H9 (cell line): ENCODE measurements at regions not wholly inside any gene's neighbourhood (a gene's known extent, or its start where the extent isn't known, plus 50 kb on each side); places are given as distances from the start of the nearest gene placed in this dataset.

Source experiments
- DNase-seq: peaks from one replicate; pipeline ENCODE4 v3.0.0-alpha.2; 2017
- H2AFZ ChIP-seq: one replicate; pipeline ENCODE4 v1.6.1; 2013; ENCODE audit warnings: mild to moderate bottlenecking, low read length, control low read depth, moderate library complexity
- H2AK5ac ChIP-seq: 2 replicates; pipeline ENCODE4 v1.6.1; 2013; ENCODE audit warnings: low read length, control low read depth, mixed read lengths; ENCODE audit not compliant: insufficient read length
- H2BK120ac ChIP-seq: one replicate; pipeline ENCODE4 v1.6.1; 2013; ENCODE audit warnings: low read depth, mild to moderate bottlenecking, low read length, control low read depth, inconsistent platforms; ENCODE audit not compliant: poor library complexity, severe bottlenecking
- H2BK12ac ChIP-seq: 2 replicates; pipeline ENCODE4 v1.6.1; 2013; ENCODE audit warnings: low read length, control low read depth, mixed read lengths, low read depth; ENCODE audit not compliant: insufficient read length
- H2BK15ac ChIP-seq: 2 replicates; pipeline ENCODE4 v1.6.1; 2013; ENCODE audit warnings: low read depth, low read length, control low read depth
- H2BK20ac ChIP-seq: one replicate; pipeline ENCODE4 v1.6.1; 2013; ENCODE audit warnings: low read depth, mild to moderate bottlenecking, low read length, control low read depth, inconsistent platforms; ENCODE audit not compliant: poor library complexity, severe bottlenecking
- H2BK5ac ChIP-seq: 2 replicates; pipeline ENCODE4 v1.6.1; 2013; ENCODE audit warnings: low read length, control low read depth, mixed read lengths; ENCODE audit not compliant: insufficient read length
- H3K14ac ChIP-seq: 2 replicates; pipeline ENCODE4 v1.6.1; 2013; ENCODE audit warnings: low read length, control low read depth; ENCODE audit not compliant: insufficient read depth
- H3K18ac ChIP-seq: 2 replicates; pipeline ENCODE4 v1.6.1; 2013; ENCODE audit warnings: low read depth, mild to moderate bottlenecking, mixed read lengths, low read length, control low read depth; ENCODE audit not compliant: insufficient read length
- H3K23ac ChIP-seq: 2 replicates; pipeline ENCODE4 v1.6.1; 2013; ENCODE audit warnings: low read length, control low read depth, mixed read lengths, low read depth; ENCODE audit not compliant: insufficient read length
- H3K23me2 ChIP-seq: 2 replicates; pipeline ENCODE4 v1.6.1; 2013; ENCODE audit warnings: low read depth, mild to moderate bottlenecking, mixed read lengths, low read length, control low read depth; ENCODE audit not compliant: insufficient read length, poor library complexity, severe bottlenecking
- H3K27ac ChIP-seq: 2 replicates; pipeline ENCODE4 v1.5.1; 2013; ENCODE audit warnings: low read length, control low read depth, mixed read lengths, low read depth; ENCODE audit not compliant: insufficient read length
- H3K27me3 ChIP-seq: 2 replicates; pipeline ENCODE4 v1.6.1; 2013; ENCODE audit warnings: low read length, control low read depth, inconsistent platforms; ENCODE audit not compliant: insufficient read depth
- H3K4ac ChIP-seq: 2 replicates; pipeline ENCODE4 v1.6.1; 2013; ENCODE audit warnings: low read depth, mild to moderate bottlenecking, control low read depth, inconsistent platforms, low read length, moderate library complexity
- H3K4me1 ChIP-seq: 2 replicates; pipeline ENCODE4 v1.6.1; 2013; ENCODE audit warnings: low read length, control low read depth, inconsistent platforms; ENCODE audit not compliant: insufficient read depth
- H3K4me2 ChIP-seq: 2 replicates; pipeline ENCODE4 v1.6.1; 2013; ENCODE audit warnings: low read length, control low read depth, mixed read lengths; ENCODE audit not compliant: insufficient read length, insufficient read depth
- H3K56ac ChIP-seq: 2 replicates; pipeline ENCODE4 v1.6.1; 2013; ENCODE audit warnings: low read depth, mild to moderate bottlenecking, mixed read lengths, low read length, control low read depth; ENCODE audit not compliant: insufficient read length
- H3K79me1 ChIP-seq: 2 replicates; pipeline ENCODE4 v1.6.1; 2013; ENCODE audit warnings: low read depth, mild to moderate bottlenecking, moderate library complexity, low read length, control low read depth, inconsistent platforms; ENCODE audit not compliant: insufficient read depth, poor library complexity, severe bottlenecking
- H3K79me2 ChIP-seq: 2 replicates; pipeline ENCODE4 v1.6.1; 2013; ENCODE audit warnings: low read length, control low read depth, inconsistent platforms; ENCODE audit not compliant: insufficient read depth
- H3K9ac ChIP-seq: 2 replicates; pipeline ENCODE4 v1.6.1; 2013; ENCODE audit warnings: low read length, control low read depth, mixed read lengths; ENCODE audit not compliant: insufficient read length; ENCODE audit errors: extremely low read depth
- H3K9me3 ChIP-seq: one replicate; pipeline ENCODE4 v1.6.1; 2013; ENCODE audit warnings: low read depth, low read length, inconsistent platforms; ENCODE audit not compliant: control insufficient read depth
- H3T11ph ChIP-seq: one replicate; pipeline ENCODE4 v1.6.1; 2013; ENCODE audit warnings: mild to moderate bottlenecking, low read length, control low read depth, inconsistent platforms
- H4K20me1 ChIP-seq: one replicate; pipeline ENCODE4 v1.6.1; 2013; ENCODE audit not compliant: control insufficient read depth, insufficient read length, insufficient read depth
- H4K5ac ChIP-seq: 2 replicates; pipeline ENCODE4 v1.6.1; 2013; ENCODE audit warnings: low read depth, mild to moderate bottlenecking, mixed read lengths, low read length, control low read depth; ENCODE audit not compliant: insufficient read length
- H4K8ac ChIP-seq: replicated peaks from 2 replicates; pipeline ENCODE4 v1.6.1; 2013; ENCODE audit warnings: low read length, control low read depth, mixed read lengths, low read depth; ENCODE audit not compliant: insufficient read length
- H4K91ac ChIP-seq: 2 replicates; pipeline ENCODE4 v1.6.1; 2013; ENCODE audit warnings: low read depth, mild to moderate bottlenecking, moderate library complexity, mixed read lengths, low read length, control low read depth; ENCODE audit not compliant: insufficient read length
- H3K27ac Mint-ChIP-seq, 3 experiments: 2 replicates in 2 of 3; 3 replicates in 1 of 3; pipeline ENCODE4 v1.8.0; 2020 to 2021; ENCODE audit warnings: mixed read lengths in 3 of 3, mild to moderate bottlenecking in 1 of 3, moderate library complexity in 1 of 3
- H3K27me3 Mint-ChIP-seq: 2 replicates; pipeline ENCODE4 v1.8.0; 2021; ENCODE audit warnings: low read depth, mild to moderate bottlenecking, moderate library complexity, mixed read lengths
- H3K36me3 Mint-ChIP-seq, 3 experiments: 2 replicates in 2 of 3; 3 replicates in 1 of 3; pipeline ENCODE4 v1.8.0; 2020 to 2021; ENCODE audit warnings: low read depth in 3 of 3, mixed read lengths in 3 of 3; ENCODE audit not compliant: insufficient read depth in 1 of 3
- H3K4me1 Mint-ChIP-seq, 2 experiments: 2 replicates each; pipeline ENCODE4 v1.8.0; 2020; ENCODE audit warnings: mixed read lengths in 2 of 2
- H3K4me3 Mint-ChIP-seq, 2 experiments: 2 replicates in 1 of 2; 3 replicates in 1 of 2; pipeline ENCODE4 v1.8.0; 2020 to 2021; ENCODE audit warnings: mild to moderate bottlenecking in 2 of 2, mixed read lengths in 2 of 2, moderate library complexity in 1 of 2
- H3K9me3 Mint-ChIP-seq, 2 experiments: 2 replicates in 1 of 2; 3 replicates in 1 of 2; pipeline ENCODE4 v1.8.0; 2020; ENCODE audit warnings: mild to moderate bottlenecking in 2 of 2, mixed read lengths in 2 of 2, moderate library complexity in 1 of 2
- CTCF ChIP-seq: fragments of 200-600 bp; sonication (generic); conservative IDR thresholded peaks from 3 replicates; pipeline ENCODE4 v1.8.0; 2021; ENCODE audit warnings: antibody characterized with exemption, mild to moderate bottlenecking
- WGBS: extraction: QIAGEN DNeasy Blood & Tissue Kit; methylation state at CpG from one replicate; pipeline ENCODE4 v1.1.7; 2013; ENCODE audit warnings: missing lambda C conversion rate, low lambda C conversion rate, mixed read lengths; ENCODE audit not compliant: insufficient read length; ENCODE audit errors: extremely low coverage; 5-methylcytosine and 5-hydroxymethylcytosine counted together

GRCh38 chr18:6600667-6601167, 128.8 kb upstream of the ARHGAP28 start:
- Histone ChIP-seq H2BK15ac (no peak overlapping the region), H2BK120ac (no peak overlapping the region), H3K4ac (no peak overlapping the region), H4K20me1 (no peaks in the 10 kb centered on the region), H3K79me1 (no peaks in the 10 kb centered on the region), H3K18ac (no peak overlapping the region), H4K8ac (no peak overlapping the region), H3K9me3 (no peaks in the 10 kb centered on the region), H3K4me1 (peaks cover 5% of the 10 kb centered on the region; the same call in 1 of the 2 replicates), H3K79me2 (no peaks in the 10 kb centered on the region), H3K23me2 (no peaks in the 10 kb centered on the region), H4K91ac (no peak overlapping the region), H3K14ac (no peak overlapping the region), H4K5ac (no peak overlapping the region), H3K23ac (no peak overlapping the region), H3K9ac (no peak overlapping the region), H3T11ph (no peak overlapping the region), H3K56ac (no peak overlapping the region), H2BK20ac (no peak overlapping the region), H3K4me2 (no peak overlapping the region), H2AK5ac (no peak overlapping the region), H3K27me3 (no peaks in the 10 kb centered on the region), H2AFZ (no peak overlapping the region), H2BK5ac (no peak overlapping the region), H2BK12ac (no peak overlapping the region), H3K27ac (no peak overlapping the region)
- Mint-ChIP-seq H3K36me3 (no peaks in the 10 kb centered on the region; a peak in 2 of 7 replicates), H3K9me3 (no peaks in the 10 kb centered on the region), H3K27me3 (peaks cover 2% of the 10 kb centered on the region; the same call in 1 of the 2 replicates), H3K4me3 (no peak overlapping the region), H3K4me1 (peaks cover 3% of the 10 kb centered on the region in 2 experiments), H3K27ac (no peak overlapping the region)
- no peak for TF ChIP-seq CTCF
- no peak for DNase-seq
- WGBS: no CpG with 5 or more reads among the region's 3 CpGs
